ENCODE measurements at regions not wholly inside any gene's neighbourhood (a gene's known extent, or its start where the extent isn't known, plus 50 kb on each side); places are given as distances from the start of the nearest gene placed in this dataset.

GRCh38 chr3:71850654-71851053 is 65.7 kb upstream of the PROK2 start:
- Histone ChIP-seq H3K27me3 (replicated peaks) (no peaks in the 10 kb centered on the region), H3K4me3 (no peak overlapping the region), H3K27ac (no peak overlapping the region), H3K9me3 (replicated peaks) (no peaks in the 10 kb centered on the region), H3K36me3 (no peaks in the 10 kb centered on the region), H3K4me1 (replicated peaks) (no peaks in the 10 kb centered on the region)
- DNase-seq (ENCODE audit: low read depth in 1 of 2, low spot score in 2 of 2), result no peak

DNA sequence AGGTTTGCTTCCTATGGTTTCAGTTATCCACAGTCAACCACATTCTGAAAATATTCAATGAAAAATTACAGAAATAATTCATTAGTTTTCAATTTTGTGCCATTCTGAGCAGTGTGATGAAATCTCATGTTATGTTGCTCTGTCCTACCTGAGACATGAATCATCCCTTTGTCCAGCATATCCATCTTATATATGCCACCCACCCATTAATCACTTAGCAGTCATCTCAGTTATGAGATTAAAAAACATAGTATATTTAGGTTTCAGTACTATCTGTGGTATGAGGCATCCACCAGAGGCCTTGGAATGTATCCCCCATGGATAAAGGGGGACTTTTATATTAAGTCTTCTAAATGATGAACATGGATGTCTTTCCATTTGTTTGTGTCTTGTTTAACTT is 64.7 kb upstream of the PROK2 start:
- Histone ChIP-seq H3K4me3 (no peak overlapping the region), H3K27me3 (replicated peaks) (no peaks in the 10 kb centered on the region)

DNA sequence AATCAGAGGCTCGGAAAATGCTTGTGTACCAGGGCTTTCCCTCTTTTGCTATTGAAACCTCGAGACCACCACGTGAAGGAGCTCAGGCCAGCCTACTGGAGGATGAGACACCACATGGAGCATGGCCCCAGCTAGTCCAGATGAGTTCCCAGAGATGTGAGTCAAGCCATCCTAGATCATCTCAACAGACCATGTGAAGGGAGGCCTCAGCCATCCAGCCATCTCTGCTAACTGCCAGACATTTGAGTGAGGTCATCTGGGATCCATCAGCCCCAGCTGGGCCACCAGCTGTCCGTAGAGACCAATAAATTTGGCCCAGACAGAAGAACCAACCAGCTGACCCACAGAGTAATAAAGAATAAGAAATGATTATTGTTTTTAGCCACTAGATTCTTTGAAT is 62.8 kb upstream of the PROK2 start:
- no peak for DNase-seq (ENCODE audit: low read depth in 1 of 2, low spot score in 2 of 2)
- H3K4me1 ChIP-seq (replicated peaks), result no peaks in the 10 kb centered on the region
- H3K27ac ChIP-seq, result no peak overlapping the region
- H3K27me3 ChIP-seq (replicated peaks), result no peaks in the 10 kb centered on the region
- H3K36me3 ChIP-seq, result no peaks in the 10 kb centered on the region
- H3K9me3 ChIP-seq (replicated peaks), result no peaks in the 10 kb centered on the region
- H3K4me3 ChIP-seq, result no peak overlapping the region

More for the DNA sequence above, 64.7 kb upstream of the PROK2 start:
- Histone ChIP-seq H3K9me3 (replicated peaks) (no peaks in the 10 kb centered on the region), H3K27ac (no peak overlapping the region), H3K36me3 (no peaks in the 10 kb centered on the region), H3K4me1 (replicated peaks) (no peaks in the 10 kb centered on the region)
- DNase-seq (ENCODE audit: low read depth in 1 of 2, low spot score in 2 of 2), result no peak

GRCh38 chr3:71846185-71846584 is 61.2 kb upstream of the PROK2 start:
- Histone ChIP-seq H3K4me1 (replicated peaks) (no peaks in the 10 kb centered on the region), H3K4me3 (no peak overlapping the region), H3K36me3 (no peaks in the 10 kb centered on the region), H3K9me3 (replicated peaks) (no peaks in the 10 kb centered on the region), H3K27ac (no peak overlapping the region), H3K27me3 (replicated peaks) (no peaks in the 10 kb centered on the region)
- DNase-seq (ENCODE audit: low read depth in 1 of 2, low spot score in 2 of 2), result no peak

DNA sequence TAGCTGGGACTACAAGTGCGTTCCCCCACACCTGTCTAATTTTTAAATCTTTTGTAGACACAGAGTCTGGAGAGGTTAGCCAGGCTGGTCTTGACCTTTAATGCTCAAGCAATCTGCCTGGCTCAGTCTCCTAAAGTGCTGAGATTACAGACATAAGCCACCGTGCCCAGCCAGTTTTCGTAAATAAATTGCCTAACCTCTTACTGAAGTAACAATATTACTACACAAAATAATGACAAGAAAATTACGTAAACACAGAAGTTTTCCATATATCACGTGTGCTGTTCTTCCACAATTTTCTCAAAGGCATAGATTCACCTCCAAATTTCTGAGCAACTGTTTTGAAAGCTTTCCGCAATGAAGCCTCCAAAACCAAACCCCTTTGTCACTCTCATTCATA is 58.1 kb upstream of the PROK2 start:
- Histone ChIP-seq H3K27me3 (replicated peaks) (no peaks in the 10 kb centered on the region), H3K4me1 (replicated peaks) (no peaks in the 10 kb centered on the region), H3K9me3 (replicated peaks) (no peaks in the 10 kb centered on the region), H3K4me3 (no peak overlapping the region), H3K27ac (no peak overlapping the region), H3K36me3 (no peaks in the 10 kb centered on the region)
- DNase-seq (ENCODE audit: low read depth in 1 of 2, low spot score in 2 of 2), result no peak

DNA sequence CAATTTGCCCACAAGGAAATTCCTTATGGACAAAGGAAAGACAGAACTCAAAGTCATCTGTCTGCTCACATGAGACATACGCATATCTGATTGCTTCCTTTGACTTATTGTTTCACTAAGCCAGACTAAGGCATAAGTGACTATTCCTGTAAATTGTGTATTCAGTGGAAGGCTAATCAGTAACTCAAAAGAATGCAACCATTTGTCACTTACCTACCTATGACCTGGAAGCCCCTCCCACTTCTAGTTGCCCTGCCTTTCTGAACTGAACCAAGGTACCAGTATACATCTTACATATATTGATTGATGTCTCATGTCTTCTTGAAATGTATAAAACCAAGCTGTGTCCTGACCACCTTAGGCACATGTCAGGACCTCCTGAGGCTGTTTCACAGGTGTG is 53.5 kb upstream of the PROK2 start:
- no peak for DNase-seq (ENCODE audit: low read depth in 1 of 2, low spot score in 2 of 2)
- Histone ChIP-seq H3K27ac (no peak overlapping the region), H3K36me3 (no peaks in the 10 kb centered on the region), H3K9me3 (replicated peaks) (no peaks in the 10 kb centered on the region), H3K27me3 (replicated peaks) (no peaks in the 10 kb centered on the region), H3K4me3 (no peak overlapping the region), H3K4me1 (replicated peaks) (no peaks in the 10 kb centered on the region)

Data from SJSA1 (cell line).